GM12891 (cell line): ENCODE measurements at regions not wholly inside any gene's neighbourhood (a gene's known extent, or its start where the extent isn't known, plus 50 kb on each side); places are given as distances from the start of the nearest gene placed in this dataset.

ENCODE experiments used
- POLR2A ChIP-seq: IDR thresholded peaks from 2 replicates; pipeline ENCODE4 v1.6.1; 2011; ENCODE audit warnings: low read depth, low read length, control low read depth
- POLR2AphosphoS5 ChIP-seq: IDR thresholded peaks from 2 replicates; pipeline ENCODE4 v1.6.1; 2011; ENCODE audit warnings: low read depth, low read length, control low read depth

GRCh38 chr13:78247362-78247761 lies 328.7 kb upstream of the EDNRB start:
- TF ChIP-seq POLR2A: no peak
- no peak for TF ChIP-seq POLR2AphosphoS5
